HUES48 (cell line): ENCODE measurements at regions not wholly inside any gene's neighbourhood (a gene's known extent, or its start where the extent isn't known, plus 50 kb on each side); places are given as distances from the start of the nearest gene placed in this dataset.

Experiments
- H3K27ac ChIP-seq: one replicate; pipeline ENCODE4 v1.7.0; 2013; ENCODE audit warnings: low read depth, low read length, inconsistent platforms
- H3K27me3 ChIP-seq: 2 replicates; pipeline ENCODE4 v1.6.1; 2013; ENCODE audit warnings: mild to moderate bottlenecking, low read length; ENCODE audit not compliant: control insufficient read depth, insufficient read depth
- H3K36me3 ChIP-seq: 2 replicates; pipeline ENCODE4 v1.6.1; 2013; ENCODE audit warnings: low read length; ENCODE audit not compliant: control insufficient read depth, insufficient read depth
- H3K4me1 ChIP-seq: 2 replicates; pipeline ENCODE4 v1.6.1; 2013; ENCODE audit warnings: mild to moderate bottlenecking, low read length; ENCODE audit not compliant: control insufficient read depth, insufficient read depth
- H3K4me3 ChIP-seq: 2 replicates; pipeline ENCODE4 v1.5.1; 2013; ENCODE audit warnings: mild to moderate bottlenecking, low read depth, low read length
- H3K9ac ChIP-seq: 2 replicates; pipeline ENCODE4 v1.6.1; 2013; ENCODE audit warnings: mild to moderate bottlenecking, low read depth, low read length, moderate library complexity
- H3K9me3 ChIP-seq: 2 replicates; pipeline ENCODE4 v1.6.1; 2013; ENCODE audit warnings: low read length; ENCODE audit not compliant: control insufficient read depth, insufficient read depth

DNA sequence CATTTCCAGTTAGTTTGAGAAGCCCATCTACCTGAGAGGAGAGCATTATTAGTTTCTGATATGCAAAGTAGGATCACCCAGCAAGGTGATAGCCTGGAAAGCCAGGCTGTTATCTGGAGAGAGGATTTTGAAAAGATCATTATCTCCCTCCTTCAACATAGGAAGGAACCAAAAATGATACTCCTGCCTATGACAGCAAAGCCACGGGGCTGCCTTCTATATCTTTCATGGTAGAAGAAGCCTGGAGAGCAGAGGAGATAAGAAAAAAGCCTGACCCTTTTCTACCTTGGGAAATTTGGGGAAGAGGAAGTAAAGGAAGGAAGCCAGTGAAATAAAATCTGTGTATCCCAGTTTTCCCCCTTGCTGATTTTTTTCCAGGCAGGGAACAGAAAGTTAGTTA, 205.5 kb downstream of the MFSD1 start:
- Histone ChIP-seq H3K27ac (no peak overlapping the region), H3K27me3 (no peaks in the 10 kb centered on the region), H3K36me3 (no peaks in the 10 kb centered on the region), H3K9ac (no peak overlapping the region), H3K4me1 (no peaks in the 10 kb centered on the region), H3K9me3 (no peaks in the 10 kb centered on the region), H3K4me3 (no peak overlapping the region)

DNA sequence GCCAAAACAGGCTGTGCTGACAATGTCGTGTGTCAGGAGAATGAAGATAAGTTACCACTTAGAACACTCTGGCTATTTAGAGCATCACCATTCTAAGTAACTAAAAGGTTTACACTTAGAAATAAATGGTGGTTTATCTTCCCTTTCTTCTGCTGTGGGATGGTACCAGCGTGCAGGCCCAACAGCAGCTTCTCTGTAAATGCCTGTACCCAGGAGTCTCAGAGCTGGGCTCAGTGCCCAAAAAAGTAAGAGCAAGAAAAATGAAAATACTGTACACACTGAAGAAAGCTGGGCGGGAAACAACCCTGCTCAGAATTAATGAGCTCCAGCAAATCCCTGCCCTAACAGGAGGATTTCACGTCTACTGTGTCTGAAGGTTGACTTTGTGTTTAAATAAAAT, 206.5 kb downstream of the MFSD1 start:
- Histone ChIP-seq H3K27me3 (no peaks in the 10 kb centered on the region), H3K36me3 (no peaks in the 10 kb centered on the region), H3K9me3 (no peaks in the 10 kb centered on the region), H3K9ac (no peak overlapping the region), H3K27ac (no peak overlapping the region), H3K4me1 (no peaks in the 10 kb centered on the region), H3K4me3 (no peak overlapping the region)

GRCh38 chr3:159018341-159018740, 216.5 kb downstream of the MFSD1 start:
- Histone ChIP-seq H3K4me3 (no peak overlapping the region), H3K27me3 (no peaks in the 10 kb centered on the region), H3K9ac (no peak overlapping the region), H3K36me3 (no peaks in the 10 kb centered on the region), H3K9me3 (peaks cover 12% of the 10 kb centered on the region), H3K4me1 (no peaks in the 10 kb centered on the region), H3K27ac (no peak overlapping the region)

DNA sequence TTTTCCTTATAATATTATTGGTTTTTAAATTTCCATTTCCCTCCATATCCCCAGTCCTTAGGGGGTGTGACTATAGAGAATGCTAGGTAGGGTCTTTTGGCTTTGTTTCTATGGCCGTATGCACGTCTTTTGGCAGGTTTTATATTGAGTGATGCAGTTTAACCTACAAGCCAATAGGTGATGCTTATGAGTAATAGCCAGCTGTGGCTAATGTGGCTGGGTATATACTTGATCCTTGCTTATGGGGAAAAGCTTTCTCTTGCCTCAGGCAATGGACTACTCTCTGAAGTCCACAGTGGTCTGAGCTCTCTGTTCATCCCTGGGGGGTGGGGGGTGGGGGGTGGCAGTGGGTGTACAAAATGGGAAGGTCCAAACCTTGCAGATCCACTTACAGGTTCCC, 223.9 kb downstream of the MFSD1 start:
- H3K9ac ChIP-seq: no peak overlapping the region
- H3K27ac ChIP-seq: no peak overlapping the region
- no peak overlapping the region for H3K4me3 ChIP-seq
- no peaks in the 10 kb centered on the region for H3K4me1 ChIP-seq
- peaks cover 12% of the 10 kb centered on the region for H3K9me3 ChIP-seq
- no peaks in the 10 kb centered on the region for H3K27me3 ChIP-seq
- H3K36me3 ChIP-seq: no peaks in the 10 kb centered on the region

DNA sequence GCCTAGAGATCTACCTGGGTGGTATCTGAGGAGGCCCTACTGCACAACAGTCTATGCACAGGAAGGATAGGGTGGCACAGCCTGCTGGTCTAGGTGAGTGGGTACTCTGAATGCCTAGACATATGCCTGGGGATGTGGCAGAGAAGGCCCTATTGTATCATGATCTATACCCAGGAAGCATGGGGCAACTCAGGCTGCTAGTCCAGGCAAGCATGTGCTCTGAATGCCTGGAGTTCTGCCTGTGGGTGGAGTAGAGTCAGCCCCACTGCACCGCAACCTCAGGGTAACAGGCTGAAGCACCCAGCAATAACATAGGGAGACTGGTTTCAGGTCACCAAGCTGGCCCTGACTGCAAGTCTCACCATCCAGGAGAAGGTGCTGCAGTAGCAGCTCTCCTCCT, 224.7 kb downstream of the MFSD1 start:
- no peaks in the 10 kb centered on the region for H3K36me3 ChIP-seq
- H3K9ac ChIP-seq: no peak overlapping the region
- peaks cover 12% of the 10 kb centered on the region for H3K9me3 ChIP-seq
- no peaks in the 10 kb centered on the region for H3K4me1 ChIP-seq
- no peaks in the 10 kb centered on the region for H3K27me3 ChIP-seq
- no peak overlapping the region for H3K27ac ChIP-seq
- H3K4me3 ChIP-seq: no peak overlapping the region

GRCh38 chr3:159028706-159029105, 226.9 kb downstream of the MFSD1 start:
- Histone ChIP-seq H3K9ac (no peak overlapping the region), H3K27ac (no peak overlapping the region), H3K4me1 (no peaks in the 10 kb centered on the region), H3K27me3 (no peaks in the 10 kb centered on the region), H3K9me3 (no peaks in the 10 kb centered on the region), H3K4me3 (no peak overlapping the region), H3K36me3 (no peaks in the 10 kb centered on the region)

GRCh38 chr3:159029306-159030026, 227.6 kb downstream of the MFSD1 start:
- no peaks in the 10 kb centered on the region for H3K9me3 ChIP-seq
- H3K4me1 ChIP-seq: no peaks in the 10 kb centered on the region
- no peaks in the 10 kb centered on the region for H3K36me3 ChIP-seq
- H3K27ac ChIP-seq: no peak overlapping the region
- H3K4me3 ChIP-seq: no peak overlapping the region
- no peaks in the 10 kb centered on the region for H3K27me3 ChIP-seq
- H3K9ac ChIP-seq: no peak overlapping the region

DNA sequence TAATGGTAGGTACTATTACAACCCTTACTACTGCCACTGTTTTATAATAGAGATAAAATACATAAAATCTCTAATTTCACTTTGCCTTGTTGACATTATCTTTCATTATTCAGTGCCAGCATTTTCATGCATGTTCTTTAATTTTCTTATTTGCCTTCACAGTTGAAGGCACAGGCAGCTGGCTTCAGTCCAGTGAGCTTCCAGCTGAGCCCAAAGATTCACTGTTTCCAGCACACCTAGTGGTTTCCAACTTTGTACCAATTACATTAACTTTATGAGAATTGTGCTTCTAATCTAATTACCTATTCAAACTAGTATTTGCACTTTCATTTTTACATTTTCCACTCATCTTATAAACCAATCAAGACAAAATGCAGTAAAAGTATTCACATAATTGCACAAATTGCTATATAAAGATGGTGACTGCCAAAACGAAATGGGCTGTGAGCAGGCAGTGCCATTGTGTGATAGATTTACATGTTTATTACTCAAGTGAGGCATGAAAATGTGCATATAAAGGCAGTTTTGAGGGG, 228.3 kb downstream of the MFSD1 start:
- Histone ChIP-seq H3K27me3 (no peaks in the 10 kb centered on the region), H3K4me1 (no peaks in the 10 kb centered on the region), H3K9ac (no peak overlapping the region), H3K36me3 (no peaks in the 10 kb centered on the region), H3K27ac (no peak overlapping the region), H3K9me3 (no peaks in the 10 kb centered on the region), H3K4me3 (no peak overlapping the region)

DNA sequence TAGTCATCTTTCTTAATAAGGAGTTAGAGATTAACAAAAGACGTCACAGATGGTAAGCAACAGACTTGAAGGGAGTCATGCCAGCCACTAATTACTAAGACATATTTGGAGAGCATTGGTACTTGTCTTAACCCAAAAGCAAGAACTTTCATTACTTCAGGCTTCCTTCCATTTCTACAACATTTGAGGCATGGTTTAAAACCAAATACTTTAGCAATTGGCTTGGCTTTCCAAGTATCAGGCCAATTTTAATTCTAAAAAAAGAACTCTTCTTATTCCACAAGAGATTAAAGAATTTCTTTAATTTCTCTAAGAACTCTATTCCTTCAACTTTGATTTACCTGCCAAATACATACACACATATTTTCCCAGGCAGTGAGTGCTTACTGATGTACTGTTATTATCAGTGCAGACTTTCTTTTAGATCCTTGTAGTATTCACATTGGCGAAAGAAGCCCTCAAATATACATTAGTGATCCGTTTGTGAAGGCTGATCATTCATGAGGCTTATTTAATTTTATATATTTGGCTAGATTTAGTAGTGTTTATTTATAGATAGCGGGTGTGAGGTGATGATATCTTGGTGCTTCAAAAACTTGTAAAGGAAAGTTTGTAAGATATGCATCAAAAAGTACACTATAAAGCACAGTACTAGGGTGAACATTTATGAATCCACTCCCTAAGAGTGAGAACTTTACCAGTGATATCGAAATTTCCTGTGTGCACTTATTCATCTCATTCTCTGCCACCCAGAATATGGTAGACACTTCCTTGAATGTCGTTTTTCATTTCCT, 229.2 kb downstream of the MFSD1 start:
- H3K27ac ChIP-seq: no peak overlapping the region
- no peak overlapping the region for H3K9ac ChIP-seq
- no peaks in the 10 kb centered on the region for H3K36me3 ChIP-seq
- no peaks in the 10 kb centered on the region for H3K4me1 ChIP-seq
- H3K9me3 ChIP-seq: no peaks in the 10 kb centered on the region
- no peaks in the 10 kb centered on the region for H3K27me3 ChIP-seq
- no peak overlapping the region for H3K4me3 ChIP-seq

- no peaks in the 10 kb centered on the region for H3K4me1 ChIP-seq
Observed at GRCh38 chr3:159032311-159032710, 230.5 kb downstream of the MFSD1 start.

GRCh38 chr3:159038405-159038804, 236.6 kb downstream of the MFSD1 start:
- no peaks in the 10 kb centered on the region for H3K36me3 ChIP-seq
- H3K27me3 ChIP-seq: no peaks in the 10 kb centered on the region
- no peak overlapping the region for H3K9ac ChIP-seq
- no peaks in the 10 kb centered on the region for H3K4me1 ChIP-seq
- H3K4me3 ChIP-seq: no peak overlapping the region
- H3K9me3 ChIP-seq: no peaks in the 10 kb centered on the region
- no peak overlapping the region for H3K27ac ChIP-seq

More at GRCh38 chr3:159032311-159032710, 230.5 kb downstream of the MFSD1 start:
- H3K27me3 ChIP-seq: no peaks in the 10 kb centered on the region
- no peaks in the 10 kb centered on the region for H3K9me3 ChIP-seq
- no peak overlapping the region for H3K9ac ChIP-seq
- no peak overlapping the region for H3K4me3 ChIP-seq
- H3K27ac ChIP-seq: no peak overlapping the region
- H3K36me3 ChIP-seq: no peaks in the 10 kb centered on the region
